Erythroblast (primary cell): ENCODE measurements at regions not wholly inside any gene's neighbourhood (a gene's known extent, or its start where the extent isn't known, plus 50 kb on each side); places are given as distances from the start of the nearest gene placed in this dataset.

Source experiments
- GATA1 ChIP-seq: IDR thresholded peaks from 2 replicates; pipeline ENCODE4 v1.6.1; 2011; ENCODE audit warnings: low read depth, mild to moderate bottlenecking, control low read depth, low read length, moderate library complexity
- POLR2A ChIP-seq: IDR thresholded peaks from 2 replicates; pipeline ENCODE4 v1.6.1; 2011; ENCODE audit warnings: mild to moderate bottlenecking, low read length

DNA sequence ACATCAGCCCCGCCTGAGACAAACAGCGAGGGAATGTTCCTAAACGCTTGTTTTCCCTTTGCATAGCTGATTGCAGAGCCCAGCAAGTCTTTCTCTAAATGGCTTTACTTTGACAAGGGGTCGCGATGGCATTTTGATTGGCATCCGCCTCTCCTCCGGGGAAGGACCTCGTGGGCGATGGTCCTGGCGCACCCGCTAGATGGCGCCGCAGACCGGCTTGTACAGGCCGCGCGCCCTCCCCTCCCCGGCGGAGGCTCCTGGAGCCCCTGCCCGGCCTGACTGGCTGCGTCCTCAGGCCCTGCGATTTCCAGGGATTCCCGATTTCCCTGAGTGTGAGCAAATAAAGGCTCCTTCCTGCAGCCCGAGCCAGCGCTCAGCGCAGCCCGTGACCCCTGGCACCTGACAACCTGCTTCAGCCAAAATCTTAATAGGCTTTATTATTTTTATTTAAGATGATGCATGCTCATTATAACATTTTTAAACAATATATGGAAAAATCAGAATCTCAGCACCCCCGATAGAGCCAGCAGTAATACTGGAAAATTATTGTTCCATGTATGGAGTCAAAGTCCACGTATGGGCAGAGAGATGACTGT lies 468.3 kb downstream of the AACS start:
- TF ChIP-seq POLR2A (no peak), GATA1 (no peak)
